ENCODE measurements at regions not wholly inside any gene's neighbourhood (a gene's known extent, or its start where the extent isn't known, plus 50 kb on each side); places are given as distances from the start of the nearest gene placed in this dataset.

GRCh38 chr3:73298243-73299183, 237.1 kb downstream of the EBLN2 start:
- Histone ChIP-seq H3K9me2 (ENCODE audit: low read depth, low read length) (no peaks in the 10 kb centered on the region), H3K79me2 (ENCODE audit: insufficient read depth, low read length) (no peaks in the 10 kb centered on the region), H3K9me3 (ENCODE audit: low read length) (no peaks in the 10 kb centered on the region), H4K20me1 (ENCODE audit: insufficient read depth, low read length) (no peaks in the 10 kb centered on the region), H3K27me3 (ENCODE audit: insufficient read depth, low read length) (0 out of 2 replicates have a peak, but pooled peaks cover 3% of the 10 kb centered on the region), H3K4me1 (ENCODE audit: insufficient read depth, low read length, severe bottlenecking) (no peaks in the 10 kb centered on the region), H3K9ac (ENCODE audit: low read length) (no peak overlapping the region), H3F3A (ENCODE audit: insufficient read depth, low read length) (no peaks in the 10 kb centered on the region), H3K4me2 (ENCODE audit: low read length) (no peak overlapping the region), H2AFZ (ENCODE audit: low read length) (no peak overlapping the region), H3K36me3 (ENCODE audit: insufficient read depth, low read length) (no peaks in the 10 kb centered on the region), H3K27ac (ENCODE audit: low read depth, low read length, poor library complexity, severe bottlenecking) (no peak overlapping the region), H3K4me3 (ENCODE audit: low read depth, low read length, poor library complexity, severe bottlenecking) (no peak overlapping the region)
- TF ChIP-seq EZH2 (IDR thresholded peaks at IDR 0.05; ENCODE audit: borderline replicate concordance, low read length) (no peak), CTCF (IDR thresholded peaks at IDR 0.05; ENCODE audit: low read length) (no peak)

GRCh38 chr3:73299184-73299691, 237.8 kb downstream of the EBLN2 start:
- H3K4me1 ChIP-seq (ENCODE audit: insufficient read depth, low read length, severe bottlenecking), result no peaks in the 10 kb centered on the region
- no peaks in the 10 kb centered on the region for H3K9me2 ChIP-seq (ENCODE audit: low read depth, low read length)
- no peaks in the 10 kb centered on the region for H3K9me3 ChIP-seq (ENCODE audit: low read length)
- no peaks in the 10 kb centered on the region for H3K79me2 ChIP-seq (ENCODE audit: insufficient read depth, low read length)
- H2AFZ ChIP-seq (ENCODE audit: low read length), result no peak overlapping the region
- H3K4me2 ChIP-seq (ENCODE audit: low read length), result no peak overlapping the region
- no peak overlapping the region for H3K4me3 ChIP-seq (ENCODE audit: low read depth, low read length, poor library complexity, severe bottlenecking)
- H3K9ac ChIP-seq (ENCODE audit: low read length), result no peak overlapping the region
- 0 out of 2 replicates have a peak, but pooled peaks cover 3% of the 10 kb centered on the region for H3K27me3 ChIP-seq (ENCODE audit: insufficient read depth, low read length)
- H3K27ac ChIP-seq (ENCODE audit: low read depth, low read length, poor library complexity, severe bottlenecking), result no peak overlapping the region
- no peaks in the 10 kb centered on the region for H3F3A ChIP-seq (ENCODE audit: insufficient read depth, low read length)
- H3K36me3 ChIP-seq (ENCODE audit: insufficient read depth, low read length), result no peaks in the 10 kb centered on the region
- H4K20me1 ChIP-seq (ENCODE audit: insufficient read depth, low read length), result no peaks in the 10 kb centered on the region
- no peak for TF ChIP-seq EZH2 (IDR thresholded peaks at IDR 0.05; ENCODE audit: borderline replicate concordance, low read length)
- TF ChIP-seq CTCF (IDR thresholded peaks at IDR 0.05; ENCODE audit: low read length), result no peak

- Histone ChIP-seq H4K20me1 (ENCODE audit: insufficient read depth, low read length) (no peaks in the 10 kb centered on the region), H3K79me2 (ENCODE audit: insufficient read depth, low read length) (no peaks in the 10 kb centered on the region), H3K9me3 (ENCODE audit: low read length) (no peaks in the 10 kb centered on the region), H3K4me3 (ENCODE audit: low read depth, low read length, poor library complexity, severe bottlenecking) (no peak overlapping the region), H3K9me2 (ENCODE audit: low read depth, low read length) (no peaks in the 10 kb centered on the region), H3K4me1 (ENCODE audit: insufficient read depth, low read length, severe bottlenecking) (no peaks in the 10 kb centered on the region), H3K27ac (ENCODE audit: low read depth, low read length, poor library complexity, severe bottlenecking) (no peak overlapping the region), H3F3A (ENCODE audit: insufficient read depth, low read length) (no peaks in the 10 kb centered on the region), H2AFZ (ENCODE audit: low read length) (no peak overlapping the region), H3K36me3 (ENCODE audit: insufficient read depth, low read length) (no peaks in the 10 kb centered on the region), H3K9ac (ENCODE audit: low read length) (no peak overlapping the region), H3K4me2 (ENCODE audit: low read length) (no peak overlapping the region), H3K27me3 (ENCODE audit: insufficient read depth, low read length) (no peaks in the 10 kb centered on the region)
- TF ChIP-seq EZH2 (IDR thresholded peaks at IDR 0.05; ENCODE audit: borderline replicate concordance, low read length), result no peak
These were observed 252.9 kb downstream of the EBLN2 start for GRCh38 chr3:73314151-73314951.
